NCI-H345 treated with DMSO at 0.1 percent for 48 hours (cell line): ENCODE measurements at regions not wholly inside any gene's neighbourhood (a gene's known extent, or its start where the extent isn't known, plus 50 kb on each side); places are given as distances from the start of the nearest gene placed in this dataset.

ENCODE experiments used
- DNase-seq: peaks from one replicate; lab custom pipeline; 2025; ENCODE audit not compliant: unreplicated experiment; lab: John Stamatoyannopoulos, UW

GRCh38 chr14:104355101-104356019 is 217.0 kb downstream of the KIF26A start:
- DNase-seq = no peak

- DNase-seq = no peak
Measured at GRCh38 chr14:104356020-104356737, 217.8 kb downstream of the KIF26A start.

- DNase-seq = no peak
Measured at GRCh38 chr14:104356738-104357688, 218.6 kb downstream of the KIF26A start.

- DNase-seq = no peak
Measured at GRCh38 chr14:104357689-104358527, 219.5 kb downstream of the KIF26A start.

GRCh38 chr14:104358528-104359300 is 220.3 kb downstream of the KIF26A start:
- no peak for DNase-seq

GRCh38 chr14:104359301-104359968 is 220.1 kb upstream of the C14orf180 start:
- no peak for DNase-seq

GRCh38 chr14:104359969-104360442 is 219.6 kb upstream of the C14orf180 start:
- no peak for DNase-seq

GRCh38 chr14:104360501-104360900 is 219.1 kb upstream of the C14orf180 start:
- DNase-seq = no peak

- no peak for DNase-seq
Measured at GRCh38 chr14:104361101-104361591, 218.4 kb upstream of the C14orf180 start.

GRCh38 chr14:104361921-104362681 is 217.5 kb upstream of the C14orf180 start:
- no peak for DNase-seq

- no peak for DNase-seq
Measured at GRCh38 chr14:104362761-104363605, 216.6 kb upstream of the C14orf180 start.

GRCh38 chr14:104363891-104364760 is 215.4 kb upstream of the C14orf180 start:
- DNase-seq = no peak

- peak; percentile 95 for DNase-seq
Measured at GRCh38 chr14:104364830-104365229, 214.7 kb upstream of the C14orf180 start.

- DNase-seq = no peak
Measured at GRCh38 chr14:104366931-104367865, 212.4 kb upstream of the C14orf180 start.
